GM12892 (cell line): ENCODE measurements at regions not wholly inside any gene's neighbourhood (a gene's known extent, or its start where the extent isn't known, plus 50 kb on each side); places are given as distances from the start of the nearest gene placed in this dataset.
"Not testable (repeated sequence)": the region's sequence is repeated elsewhere in the genome, so short reads cannot be mapped to it uniquely, and the experiment has no call there.

Experiments
- DNase-seq: peaks from one replicate; pipeline ENCODE4 v3.0.0; 2011; ENCODE audit not compliant: insufficient read length
- FAIRE-seq: peaks from 2 replicates; lab custom pipeline; 2011; peaks lifted over from hg19 to GRCh38; lab: Jason Lieb, UNC
- POLR2A ChIP-seq: IDR thresholded peaks from 2 replicates; pipeline ENCODE4 v1.6.1; 2011; ENCODE audit warnings: low read depth, low read length, control low read depth
- POLR2AphosphoS5 ChIP-seq: IDR thresholded peaks from 2 replicates; pipeline ENCODE4 v1.6.1; 2011; ENCODE audit warnings: low read depth, low read length, control low read depth
- TAF1 ChIP-seq: IDR thresholded peaks from 2 replicates; pipeline ENCODE4 v1.6.1; 2011; ENCODE audit warnings: low read depth, mild to moderate bottlenecking, control low read depth, low read length, borderline replicate concordance

DNA sequence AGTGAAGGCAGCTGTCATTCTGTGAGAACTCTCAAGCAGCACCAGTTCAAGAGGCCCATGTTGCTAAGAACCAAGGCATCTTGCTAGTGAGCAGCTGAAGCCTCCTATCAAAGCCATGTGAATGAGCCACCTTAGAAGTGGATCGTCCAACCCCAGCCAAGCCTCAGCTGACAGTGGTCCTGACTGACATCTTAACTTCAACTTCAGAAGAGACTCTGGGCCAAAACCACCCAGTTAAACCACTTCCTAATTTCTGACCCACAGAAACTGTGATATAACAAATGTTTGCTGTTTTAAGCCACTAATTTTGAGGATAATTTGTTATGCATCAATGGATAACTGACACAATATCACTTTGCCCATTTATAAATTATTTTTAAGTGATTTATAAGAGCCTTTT, 256.0 kb downstream of the RPAP3 start:
- DNase-seq (no peak), FAIRE-seq (no peak)
- TF ChIP-seq POLR2AphosphoS5 = no peak
- no peak for TF ChIP-seq POLR2A
- no peak for TF ChIP-seq TAF1

GRCh38 chr12:47442310-47442709, 263.5 kb downstream of the RPAP3 start:
- DNase-seq (no peak), FAIRE-seq (no peak)
- TF ChIP-seq POLR2AphosphoS5 (no peak), POLR2A (no peak), TAF1 (no peak)

DNA sequence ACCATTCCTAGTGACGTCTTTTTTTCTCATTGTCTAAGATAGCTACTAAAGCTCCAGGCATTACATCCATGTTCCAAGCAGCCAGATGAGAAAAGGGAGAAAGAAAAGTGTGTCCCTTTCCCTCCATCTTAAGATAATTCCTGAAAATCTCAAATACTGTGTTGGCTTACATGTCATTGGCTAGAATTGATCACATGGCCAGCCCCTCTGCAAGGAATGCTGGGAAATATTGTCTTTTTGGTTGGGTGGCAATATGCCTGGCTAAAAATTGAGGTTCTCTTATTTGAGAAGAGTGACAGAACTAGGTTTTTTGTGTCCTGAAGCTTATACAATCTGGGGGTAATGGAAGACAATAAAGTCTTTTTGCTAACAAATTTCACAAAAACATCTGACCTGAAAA, 264.3 kb downstream of the RPAP3 start:
- TF ChIP-seq POLR2A = no peak
- DNase-seq (no peak), FAIRE-seq (no peak)

GRCh38 chr12:47438175-47438574, 267.7 kb downstream of the RPAP3 start:
- DNase-seq (no peak), FAIRE-seq (no peak)
- TF ChIP-seq POLR2AphosphoS5 (no peak), POLR2A (no peak), TAF1 (no peak)

- TF ChIP-seq TAF1 = no peak
- TF ChIP-seq POLR2A = no peak
- TF ChIP-seq POLR2AphosphoS5 = no peak
- DNase-seq (no peak), FAIRE-seq (no peak)
Measured at GRCh38 chr12:47437570-47437969, 268.3 kb downstream of the RPAP3 start.

DNA sequence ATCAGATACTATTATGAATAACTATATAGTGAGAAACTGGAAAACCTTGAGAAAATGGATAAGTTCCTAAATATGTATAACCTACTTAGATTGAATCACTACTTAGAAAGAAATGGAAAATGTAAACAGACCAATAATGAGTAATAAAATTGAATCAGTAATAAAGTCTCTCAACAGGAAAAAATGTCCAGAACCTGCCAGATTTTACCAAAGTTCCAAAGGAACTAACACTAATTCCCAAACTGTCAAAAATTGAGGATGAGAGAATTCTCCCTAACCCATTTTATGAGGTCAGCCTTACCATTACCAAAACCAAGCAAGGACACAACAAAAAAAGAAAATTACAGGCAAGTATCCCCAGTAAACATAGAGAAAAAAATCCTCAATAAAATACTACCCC, 272.0 kb downstream of the RPAP3 start:
- DNase-seq (no peak), FAIRE-seq (no peak)
- TF ChIP-seq TAF1 (no peak), POLR2A (no peak)

DNA sequence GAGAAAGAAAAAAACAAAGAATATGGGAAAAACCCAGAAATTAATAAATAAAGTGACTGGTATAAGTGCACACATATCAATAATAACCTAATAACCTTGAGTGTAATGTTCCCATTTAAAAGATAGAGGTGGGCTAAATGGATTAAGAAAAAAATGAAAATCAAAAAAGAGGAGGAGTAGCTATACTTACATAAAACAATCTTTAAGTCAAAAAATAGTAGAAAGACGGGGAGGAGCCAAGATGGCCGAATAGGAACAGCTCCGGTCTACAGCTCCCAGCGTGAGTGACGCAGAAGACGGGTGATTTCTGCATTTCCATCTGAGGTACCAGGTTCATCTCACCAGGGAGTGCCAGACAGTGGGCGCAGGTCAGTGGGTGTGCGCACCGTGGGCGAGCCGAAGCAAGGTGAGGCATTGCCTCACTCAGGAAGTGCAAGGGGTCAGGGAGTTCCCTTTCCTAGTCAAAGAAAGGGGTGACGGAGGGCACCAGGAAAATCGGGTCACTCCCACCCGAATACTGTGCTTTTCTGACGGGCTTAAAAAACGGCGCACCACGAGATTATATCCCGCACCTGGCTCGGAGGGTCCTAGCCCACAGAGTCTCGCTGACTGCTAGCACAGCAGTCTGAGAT, 279.0 kb downstream of the RPAP3 start:
- DNase-seq, FAIRE-seq: not testable (repeated sequence)

DNA sequence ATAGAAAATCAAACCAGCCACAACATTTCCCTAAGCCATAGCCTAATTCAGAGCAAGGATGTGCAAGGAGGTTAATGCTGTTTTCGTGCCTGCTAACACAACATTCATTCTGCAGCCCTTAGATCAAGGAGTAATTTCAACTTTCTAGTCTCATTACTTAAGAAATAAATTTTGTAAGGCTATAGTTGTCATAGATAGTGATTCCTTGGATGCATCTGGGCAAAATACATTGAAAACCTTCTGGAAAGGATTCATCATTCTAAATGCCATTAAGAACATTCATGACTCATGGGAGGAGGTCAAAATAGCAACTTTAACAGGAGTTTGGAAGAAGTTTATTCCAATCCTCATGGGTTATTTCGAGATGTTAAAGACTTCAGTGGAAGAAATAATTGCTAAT, 283.2 kb downstream of the RPAP3 start:
- FAIRE-seq (no peak), DNase-seq (no peak)
- no peak for TF ChIP-seq TAF1
- TF ChIP-seq POLR2AphosphoS5 = no peak
- no peak for TF ChIP-seq POLR2A

DNA sequence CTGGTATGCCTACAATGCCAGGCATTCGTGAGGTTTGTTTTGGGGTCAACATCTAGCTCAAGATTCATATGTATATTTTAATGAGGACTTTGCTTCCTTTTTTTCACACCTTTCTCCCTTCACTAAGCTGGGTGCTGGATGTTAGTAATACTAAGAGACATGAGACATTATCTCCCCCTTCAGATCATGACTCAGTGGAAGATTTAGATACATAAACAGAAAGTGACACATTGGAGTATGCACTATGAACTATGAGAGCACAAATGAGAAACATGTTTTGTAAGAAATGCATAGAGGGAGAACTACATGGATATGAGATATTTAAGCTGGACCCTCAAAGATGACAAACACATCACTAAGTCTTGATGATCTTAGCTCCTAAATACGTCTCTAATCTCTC, 286.3 kb downstream of the RPAP3 start:
- no peak for TF ChIP-seq POLR2AphosphoS5
- TF ChIP-seq POLR2A = no peak
- no peak for TF ChIP-seq TAF1
- no peak for FAIRE-seq
- no peak for DNase-seq

GRCh38 chr12:47417955-47418354, 287.9 kb downstream of the RPAP3 start:
- no peak for TF ChIP-seq POLR2A
- TF ChIP-seq POLR2AphosphoS5 = no peak
- TF ChIP-seq TAF1 = no peak
- DNase-seq (no peak), FAIRE-seq (no peak)

DNA sequence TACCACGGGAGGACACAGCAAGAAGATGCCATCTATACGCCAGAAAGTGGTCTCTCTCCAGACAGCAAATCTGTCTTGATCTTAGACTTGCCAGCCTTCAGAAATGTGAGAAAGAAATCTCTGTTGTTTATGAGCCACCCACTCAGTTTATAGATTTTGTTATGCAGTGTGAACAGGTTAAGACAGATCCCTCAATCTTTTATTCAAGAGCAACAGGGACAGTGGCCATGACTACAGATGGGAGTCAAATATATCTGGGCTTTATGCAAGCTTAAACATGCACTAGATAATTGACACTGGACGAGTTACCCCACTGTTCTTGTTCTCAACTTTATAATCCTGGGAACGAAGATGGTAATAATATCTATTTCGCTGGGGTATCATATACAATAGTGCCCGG, 288.7 kb downstream of the RPAP3 start:
- FAIRE-seq (no peak), DNase-seq (no peak)
- no peak for TF ChIP-seq POLR2AphosphoS5
- no peak for TF ChIP-seq POLR2A
- no peak for TF ChIP-seq TAF1

- no peak for TF ChIP-seq POLR2AphosphoS5
- TF ChIP-seq POLR2A = no peak
- no peak for TF ChIP-seq TAF1
- FAIRE-seq (no peak), DNase-seq (no peak)
Measured at GRCh38 chr12:47415054-47415453, 290.8 kb downstream of the RPAP3 start.

- TF ChIP-seq POLR2AphosphoS5 (no peak), TAF1 (no peak), POLR2A (no peak)
- FAIRE-seq (no peak), DNase-seq (no peak)
Measured at GRCh38 chr12:47414511-47414910, 291.3 kb downstream of the RPAP3 start.

DNA sequence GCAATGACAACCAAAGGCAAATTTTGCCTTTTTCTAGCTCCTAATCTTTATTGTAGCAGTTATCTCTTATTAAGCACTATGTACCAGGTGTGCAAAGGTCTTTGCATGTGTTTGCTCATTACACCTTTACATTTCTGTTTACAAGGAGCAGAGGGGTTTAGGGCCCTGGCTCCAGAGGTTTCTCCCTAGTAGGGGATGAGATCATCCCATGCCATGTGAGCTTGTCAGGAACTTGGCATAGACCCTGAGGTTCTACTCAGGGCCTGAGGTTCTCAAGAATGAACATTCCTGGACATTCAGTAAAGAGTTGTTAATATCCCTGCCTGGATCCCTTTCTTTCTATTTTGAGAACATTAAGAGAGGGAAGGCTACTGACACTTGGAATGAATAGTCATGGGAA, 292.0 kb downstream of the RPAP3 start:
- TF ChIP-seq TAF1 = no peak
- no peak for TF ChIP-seq POLR2AphosphoS5
- FAIRE-seq (no peak), DNase-seq (no peak)
